Muscle layer of duodenum (tissue), 2 donors: ENCODE measurements at regions not wholly inside any gene's neighbourhood (a gene's known extent, or its start where the extent isn't known, plus 50 kb on each side); places are given as distances from the start of the nearest gene placed in this dataset.

Experiments used
- H3K27ac ChIP-seq: one replicate; pipeline ENCODE4 v1.7.0; 2013; ENCODE audit warnings: mild to moderate bottlenecking, low read length
- H3K27me3 ChIP-seq: one replicate; pipeline ENCODE4 v1.7.0; 2013; ENCODE audit warnings: low read depth, mild to moderate bottlenecking, control low read depth, low read length
- H3K36me3 ChIP-seq, 2 donors: one replicate each; pipeline ENCODE4 v1.7.0; 2013; ENCODE audit warnings: low read length in 2 of 2, control low read depth in 1 of 2, mild to moderate bottlenecking in 1 of 2; ENCODE audit not compliant: insufficient read depth in 2 of 2, control insufficient read depth in 1 of 2
- H3K4me1 ChIP-seq, 2 donors: one replicate each; pipeline ENCODE4 v1.7.0; 2013; ENCODE audit warnings: low read length in 2 of 2, mild to moderate bottlenecking in 2 of 2, control low read depth in 1 of 2, moderate library complexity in 1 of 2; ENCODE audit not compliant: insufficient read depth in 2 of 2, control insufficient read depth in 1 of 2
- H3K4me3 ChIP-seq, 2 donors: one replicate each; pipeline ENCODE4 v1.7.0; 2013; ENCODE audit warnings: low read length in 2 of 2, low read depth in 1 of 2, mild to moderate bottlenecking in 1 of 2
- H3K9me3 ChIP-seq, 2 donors: one replicate each; pipeline ENCODE4 v1.7.0; 2013; ENCODE audit warnings: low read length in 2 of 2, control low read depth in 1 of 2, mild to moderate bottlenecking in 1 of 2; ENCODE audit not compliant: control insufficient read depth in 1 of 2
- donor health status: healthy.

DNA sequence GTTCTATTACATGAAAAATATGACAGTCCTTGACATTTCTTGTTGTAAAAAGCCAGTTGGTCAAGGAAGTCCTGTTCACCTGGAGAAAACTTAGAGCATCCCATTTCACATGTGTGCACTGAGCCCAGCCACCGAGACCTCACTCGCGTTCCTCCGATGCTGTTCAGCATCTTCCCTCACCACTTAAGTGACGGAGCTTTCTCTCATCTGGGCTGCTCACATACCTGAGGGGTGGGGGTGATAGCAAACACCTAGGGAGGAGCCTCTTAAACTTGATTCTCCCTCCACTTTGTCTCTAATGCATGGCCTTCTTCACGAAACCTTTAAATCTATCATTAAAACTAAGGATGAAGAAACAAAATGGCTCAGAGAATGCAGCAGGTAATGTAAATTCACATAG is 950.2 kb downstream of the GATA3 start:
- Histone ChIP-seq H3K27me3 (no peaks in the 10 kb centered on the region), H3K27ac (no peak overlapping the region), H3K4me3 (no peak overlapping the region), H3K36me3 (no peaks in the 10 kb centered on the region), H3K9me3 (no peaks in the 10 kb centered on the region), H3K4me1 (no peaks in the 10 kb centered on the region)

DNA sequence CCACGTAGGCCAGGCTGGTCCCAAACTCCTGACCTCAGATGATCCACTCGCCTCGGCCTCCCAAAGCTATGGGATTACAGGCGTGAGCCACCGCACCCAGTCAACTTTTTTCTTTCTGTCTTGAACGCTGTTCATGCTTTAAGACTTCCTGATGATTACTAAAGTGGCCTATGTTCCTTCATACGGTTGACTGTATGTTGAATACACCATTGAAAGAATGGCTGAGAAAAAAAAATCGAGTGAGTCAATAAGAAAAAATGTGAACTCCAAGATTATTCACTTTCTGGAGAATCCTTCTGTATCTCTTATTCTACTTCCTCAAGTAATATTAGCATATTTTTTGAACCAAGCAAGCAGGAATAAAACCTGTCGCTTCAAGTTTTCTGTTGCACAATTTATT is 955.0 kb downstream of the GATA3 start:
- no peaks in the 10 kb centered on the region for H3K27me3 ChIP-seq
- H3K9me3 ChIP-seq = no peaks in the 10 kb centered on the region
- no peaks in the 10 kb centered on the region for H3K36me3 ChIP-seq
- H3K4me1 ChIP-seq = no peaks in the 10 kb centered on the region
- H3K4me3 ChIP-seq = no peak overlapping the region
- H3K27ac ChIP-seq = no peak overlapping the region

DNA sequence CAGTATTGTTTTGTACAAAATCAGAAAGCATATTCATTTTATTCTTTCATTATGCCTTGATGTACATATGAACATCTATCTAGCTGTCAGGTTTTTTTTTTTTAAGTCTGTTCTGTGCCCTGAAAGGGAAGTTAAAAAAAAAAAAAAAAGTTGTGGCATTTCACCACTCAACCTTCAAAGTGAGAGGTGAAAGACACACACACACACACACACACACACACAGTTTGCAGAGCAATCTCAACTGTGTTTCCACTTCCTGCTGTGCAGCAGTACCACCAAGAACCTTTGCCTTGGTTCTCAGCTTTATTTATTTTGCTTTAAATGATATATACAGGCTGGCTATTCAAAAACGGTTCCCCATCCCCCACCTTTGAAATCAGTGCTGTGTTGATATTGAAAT is 955.6 kb downstream of the GATA3 start:
- Histone ChIP-seq H3K4me3 (no peak overlapping the region), H3K27ac (no peak overlapping the region), H3K4me1 (no peaks in the 10 kb centered on the region), H3K36me3 (no peaks in the 10 kb centered on the region), H3K9me3 (no peaks in the 10 kb centered on the region), H3K27me3 (no peaks in the 10 kb centered on the region)

DNA sequence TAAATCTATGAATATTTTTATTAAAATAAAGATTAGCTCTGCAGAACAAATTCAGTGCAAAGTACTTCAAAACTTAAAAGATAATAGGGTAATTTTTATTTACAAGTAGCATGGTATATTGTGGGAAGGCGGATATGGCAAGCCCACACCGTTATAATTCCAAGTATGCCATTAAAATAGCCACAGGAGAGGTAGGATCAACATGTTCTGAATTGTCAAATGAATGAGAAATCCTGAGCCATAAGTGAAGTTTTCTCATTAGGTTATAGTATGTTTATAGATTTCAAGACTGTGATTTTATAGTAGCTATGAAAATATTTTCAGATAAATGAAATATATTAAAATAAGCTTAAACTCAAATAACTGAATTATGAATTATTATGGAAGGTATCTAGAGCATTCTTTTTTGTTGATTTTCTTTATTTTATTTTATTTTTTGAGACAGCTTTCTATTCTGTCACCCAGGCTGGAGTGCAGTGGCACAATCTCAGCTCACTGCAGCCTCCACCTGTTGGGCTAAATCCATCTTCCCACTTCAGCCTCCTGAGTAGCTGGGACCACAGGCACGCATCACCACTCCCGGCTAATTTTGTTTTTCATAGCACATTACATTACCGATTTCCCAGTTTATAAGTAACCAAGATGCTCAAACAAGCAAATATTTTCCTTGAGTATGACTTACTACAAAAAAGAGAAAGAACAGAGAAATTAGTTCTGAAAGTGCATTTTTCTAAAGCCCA is 956.6 kb downstream of the GATA3 start:
- Histone ChIP-seq H3K27me3 (no peaks in the 10 kb centered on the region), H3K27ac (no peak overlapping the region), H3K4me3 (no peak overlapping the region)

DNA sequence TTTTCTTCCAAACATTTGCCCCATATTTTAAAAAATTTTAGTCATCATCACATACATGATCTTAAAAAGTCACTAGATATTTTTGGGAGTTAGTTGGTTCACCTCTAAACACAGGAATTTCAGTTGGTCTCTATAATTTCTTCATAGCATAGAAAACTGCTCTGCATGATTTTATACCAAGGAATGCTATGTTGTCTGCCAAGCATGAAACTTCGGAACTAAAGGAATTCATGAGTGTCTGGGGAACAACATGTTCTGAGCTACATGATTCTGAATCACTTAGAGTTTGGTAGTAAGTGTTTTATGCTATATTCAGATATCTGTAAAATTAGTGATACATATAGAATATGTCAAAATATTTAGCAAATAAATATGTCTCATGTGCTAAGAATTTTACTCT is 957.8 kb downstream of the GATA3 start:
- no peaks in the 10 kb centered on the region for H3K4me1 ChIP-seq
- H3K36me3 ChIP-seq = no peaks in the 10 kb centered on the region
- no peak overlapping the region for H3K27ac ChIP-seq
- H3K27me3 ChIP-seq = no peaks in the 10 kb centered on the region
- no peaks in the 10 kb centered on the region for H3K9me3 ChIP-seq
- no peak overlapping the region for H3K4me3 ChIP-seq

More for the DNA sequence above, 956.6 kb downstream of the GATA3 start:
- Histone ChIP-seq H3K9me3 (no peaks in the 10 kb centered on the region), H3K36me3 (no peaks in the 10 kb centered on the region), H3K4me1 (no peaks in the 10 kb centered on the region)

DNA sequence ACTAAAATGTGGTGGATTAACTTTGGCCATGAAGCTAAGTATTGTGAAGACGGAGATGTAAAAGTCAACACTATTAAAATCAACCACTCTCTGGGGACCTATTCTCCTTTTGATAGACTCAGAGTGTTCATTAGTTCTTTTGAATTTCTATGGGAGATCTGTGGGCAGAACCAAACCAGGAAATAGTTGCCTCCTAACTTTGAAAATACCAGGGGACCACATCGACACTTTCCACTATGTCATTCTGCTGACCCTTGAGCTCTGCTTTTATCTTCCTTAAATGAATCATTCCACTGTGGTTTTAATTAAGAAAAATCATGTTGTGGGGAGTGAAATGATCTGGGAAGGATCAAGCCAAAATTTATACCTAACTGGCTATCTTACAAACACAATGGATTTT is 960.5 kb downstream of the GATA3 start:
- Histone ChIP-seq H3K4me1 (no peaks in the 10 kb centered on the region), H3K27ac (no peak overlapping the region), H3K27me3 (no peaks in the 10 kb centered on the region), H3K4me3 (no peak overlapping the region), H3K36me3 (no peaks in the 10 kb centered on the region), H3K9me3 (no peaks in the 10 kb centered on the region)

DNA sequence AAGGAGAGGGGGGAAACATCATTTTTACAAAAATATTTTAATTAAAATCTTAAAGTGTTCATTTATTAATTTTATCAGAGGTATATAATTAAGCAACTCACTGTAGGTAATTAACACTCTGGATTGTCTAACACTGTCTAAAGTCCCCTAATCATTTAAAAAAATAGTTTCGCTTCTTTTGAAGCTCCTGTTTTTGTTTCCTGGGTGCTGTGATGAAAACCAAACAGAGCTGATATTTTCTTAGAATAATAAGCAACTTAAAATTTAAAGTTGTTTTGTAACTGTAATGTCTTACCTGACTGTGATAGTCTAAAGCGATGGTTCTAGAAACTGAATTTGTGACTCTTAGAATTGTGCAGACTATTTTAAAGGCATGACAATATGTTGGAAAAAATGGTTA is 961.0 kb downstream of the GATA3 start:
- H3K27me3 ChIP-seq = no peaks in the 10 kb centered on the region
- H3K27ac ChIP-seq = no peak overlapping the region
- H3K9me3 ChIP-seq = no peaks in the 10 kb centered on the region
- no peaks in the 10 kb centered on the region for H3K36me3 ChIP-seq
- H3K4me1 ChIP-seq = no peaks in the 10 kb centered on the region
- H3K4me3 ChIP-seq = no peak overlapping the region

DNA sequence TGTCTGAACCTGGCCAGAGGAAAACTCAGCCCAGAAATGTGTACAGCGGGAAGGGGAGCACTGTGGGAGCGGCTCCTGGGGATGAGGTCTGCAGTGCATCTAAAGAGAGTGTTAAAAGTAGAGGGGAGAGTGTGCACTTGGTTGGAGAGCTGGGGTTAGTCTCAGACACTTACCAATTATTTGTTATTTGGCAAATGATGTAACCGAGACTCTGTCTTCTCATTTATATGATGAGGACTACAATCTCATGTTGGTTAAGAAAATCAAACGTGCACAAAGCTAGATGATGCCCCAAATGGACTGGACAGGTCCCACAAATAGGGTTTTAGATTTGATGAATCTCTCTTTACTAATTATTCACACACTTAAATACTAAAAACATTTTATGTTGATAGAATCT is 962.4 kb downstream of the GATA3 start:
- no peaks in the 10 kb centered on the region for H3K27me3 ChIP-seq
- no peaks in the 10 kb centered on the region for H3K9me3 ChIP-seq
- no peak overlapping the region for H3K4me3 ChIP-seq
- no peaks in the 10 kb centered on the region for H3K36me3 ChIP-seq
- no peak overlapping the region for H3K27ac ChIP-seq
- H3K4me1 ChIP-seq = no peaks in the 10 kb centered on the region

DNA sequence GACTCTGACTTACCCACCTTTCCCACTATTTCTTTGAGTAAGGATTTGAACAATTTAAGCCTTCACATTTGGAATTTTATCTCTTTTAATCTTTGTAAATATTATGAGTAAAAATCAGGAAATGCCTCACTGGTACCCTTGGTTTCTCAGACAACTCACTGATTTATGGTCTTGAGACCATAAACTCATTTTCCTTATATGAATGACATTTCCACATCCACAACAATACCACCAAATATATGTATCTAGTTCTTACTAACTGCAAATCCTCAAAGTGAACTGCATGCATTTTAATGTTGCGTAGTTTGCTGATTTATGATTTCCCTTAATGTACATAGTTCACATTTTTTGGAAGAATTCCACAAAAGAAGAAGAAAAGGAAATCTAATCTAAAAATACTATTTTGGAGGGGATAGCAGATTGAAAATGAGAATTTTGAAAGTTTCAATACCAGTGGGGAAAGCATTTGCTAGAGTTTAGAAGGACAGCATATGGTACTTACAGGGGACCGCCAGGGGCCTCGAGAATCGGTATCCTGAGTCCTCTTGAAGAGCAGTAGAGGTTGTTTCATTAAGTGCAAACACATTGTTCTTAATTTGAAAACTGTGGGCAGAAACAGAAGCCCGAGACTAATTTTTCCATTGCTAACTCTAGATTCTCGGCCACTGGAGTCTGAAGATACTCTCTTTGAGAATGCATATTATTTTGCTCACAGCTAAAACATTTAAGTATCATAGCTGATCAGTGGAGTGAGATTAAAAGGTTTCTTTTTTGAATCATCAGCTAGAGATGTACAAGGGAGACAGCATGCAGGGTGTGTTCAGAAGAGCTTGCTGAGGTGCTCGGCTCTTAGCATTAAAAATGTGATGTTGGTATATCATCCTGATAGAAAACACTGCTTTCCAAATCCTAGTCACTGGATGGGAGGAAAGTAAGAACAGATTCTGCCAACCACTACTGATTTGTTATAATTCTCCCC is 964.0 kb downstream of the GATA3 start:
- H3K27ac ChIP-seq = no peak overlapping the region
- no peaks in the 10 kb centered on the region for H3K4me1 ChIP-seq
- no peaks in the 10 kb centered on the region for H3K9me3 ChIP-seq
- no peaks in the 10 kb centered on the region for H3K27me3 ChIP-seq
- no peaks in the 10 kb centered on the region for H3K36me3 ChIP-seq
- H3K4me3 ChIP-seq = no peak overlapping the region

DNA sequence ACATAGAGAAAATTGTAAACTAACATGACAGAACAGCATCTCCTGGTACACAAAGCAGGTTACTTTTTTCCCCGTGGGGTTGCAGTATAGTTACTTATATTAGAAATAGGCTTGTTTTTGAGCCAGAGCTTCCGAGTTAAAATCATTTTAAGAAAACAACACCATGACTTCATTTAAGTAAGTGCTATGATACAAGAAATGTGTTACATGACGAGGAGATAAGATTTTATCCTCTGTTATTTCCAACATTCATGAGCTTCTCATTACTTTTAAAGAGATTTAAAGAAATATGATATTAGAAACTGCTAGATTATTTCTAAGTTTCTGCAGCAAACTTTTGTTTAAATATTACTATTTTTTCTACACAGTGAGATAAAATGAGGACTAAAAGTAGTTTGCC is 968.7 kb downstream of the GATA3 start:
- no peaks in the 10 kb centered on the region for H3K4me1 ChIP-seq
- no peaks in the 10 kb centered on the region for H3K9me3 ChIP-seq
- no peak overlapping the region for H3K27ac ChIP-seq
- no peak overlapping the region for H3K4me3 ChIP-seq
- no peaks in the 10 kb centered on the region for H3K36me3 ChIP-seq
- H3K27me3 ChIP-seq = no peaks in the 10 kb centered on the region

DNA sequence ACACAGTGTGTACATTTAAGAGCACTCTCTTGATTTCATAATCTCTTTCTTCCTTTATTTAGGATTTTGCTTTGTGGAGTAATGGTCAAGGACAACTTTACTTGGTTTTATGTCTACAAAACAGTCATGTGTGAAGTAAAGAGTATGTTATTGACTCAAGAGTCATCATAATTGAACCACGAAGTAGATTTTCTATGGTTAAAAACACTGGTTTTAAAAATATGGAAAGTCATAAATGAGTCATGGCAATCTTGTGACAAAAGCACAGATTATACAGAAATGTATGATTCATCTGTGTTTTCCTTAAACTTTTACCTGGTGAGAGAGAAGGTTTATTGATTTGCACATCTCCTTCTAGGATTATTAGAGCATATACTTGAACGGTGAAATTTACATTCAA is 969.7 kb downstream of the GATA3 start:
- H3K4me1 ChIP-seq = no peaks in the 10 kb centered on the region
- no peak overlapping the region for H3K27ac ChIP-seq
- H3K9me3 ChIP-seq = no peaks in the 10 kb centered on the region
- H3K27me3 ChIP-seq = no peaks in the 10 kb centered on the region
- no peak overlapping the region for H3K4me3 ChIP-seq
- H3K36me3 ChIP-seq = no peaks in the 10 kb centered on the region
